NCI-H2196 treated with DMSO at 0.1 percent for 48 hours (cell line): ENCODE measurements at regions not wholly inside any gene's neighbourhood (a gene's known extent, or its start where the extent isn't known, plus 50 kb on each side); places are given as distances from the start of the nearest gene placed in this dataset.

Experiments
- DNase-seq: peaks from one replicate; lab custom pipeline; 2025; ENCODE audit not compliant: unreplicated experiment; lab: John Stamatoyannopoulos, UW

DNA sequence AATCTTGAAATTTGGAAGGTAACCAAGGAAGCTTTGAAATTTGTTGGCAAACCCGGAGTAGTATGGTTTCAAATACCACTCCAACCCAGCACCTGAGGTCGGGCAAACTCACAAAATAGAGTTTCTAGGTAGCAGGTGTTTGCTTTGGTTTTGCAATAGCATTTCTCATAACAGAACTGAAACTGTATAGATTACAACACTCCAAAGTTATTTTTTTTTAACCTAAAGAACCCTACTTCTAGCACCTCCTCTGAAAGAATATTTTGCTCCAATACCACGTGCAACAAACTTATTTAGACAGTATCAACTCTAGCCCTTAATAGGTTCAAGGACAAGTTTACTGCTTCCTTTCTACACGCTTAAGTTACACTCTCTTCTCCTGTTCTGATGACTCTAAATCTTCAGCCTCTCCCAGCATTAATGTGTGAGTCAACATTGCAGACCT is 178.5 kb upstream of the FMN2 start:
- DNase-seq: no peak

DNA sequence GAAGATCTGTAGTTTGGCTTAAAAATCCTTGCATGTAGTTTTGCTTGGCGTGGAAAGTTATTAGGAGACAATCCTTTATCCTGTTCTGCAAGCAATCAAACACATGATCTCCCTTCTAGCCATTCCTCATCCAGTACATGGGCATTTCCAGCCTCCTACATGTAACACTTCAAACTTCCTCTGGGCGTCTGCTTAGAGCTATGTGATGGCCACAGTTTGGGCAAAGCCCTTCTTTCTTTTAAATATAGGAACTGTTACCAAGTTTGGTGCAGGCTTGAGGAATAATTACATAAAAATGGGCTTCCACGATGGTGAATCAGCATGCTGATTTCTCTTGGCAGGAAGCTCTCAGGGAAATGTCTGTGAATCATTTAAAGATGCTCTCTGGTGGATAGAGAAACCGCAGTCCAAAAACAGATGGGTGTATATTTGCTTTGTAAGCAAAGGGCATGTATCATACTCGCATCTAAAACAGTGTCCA is 176.9 kb upstream of the FMN2 start:
- DNase-seq: no peak

- DNase-seq: no peak
Observed at GRCh38 chr1:239918634-239919033, 173.0 kb upstream of the FMN2 start.

- DNase-seq: no peak
Observed at GRCh38 chr1:239920214-239920613, 171.5 kb upstream of the FMN2 start.

DNA sequence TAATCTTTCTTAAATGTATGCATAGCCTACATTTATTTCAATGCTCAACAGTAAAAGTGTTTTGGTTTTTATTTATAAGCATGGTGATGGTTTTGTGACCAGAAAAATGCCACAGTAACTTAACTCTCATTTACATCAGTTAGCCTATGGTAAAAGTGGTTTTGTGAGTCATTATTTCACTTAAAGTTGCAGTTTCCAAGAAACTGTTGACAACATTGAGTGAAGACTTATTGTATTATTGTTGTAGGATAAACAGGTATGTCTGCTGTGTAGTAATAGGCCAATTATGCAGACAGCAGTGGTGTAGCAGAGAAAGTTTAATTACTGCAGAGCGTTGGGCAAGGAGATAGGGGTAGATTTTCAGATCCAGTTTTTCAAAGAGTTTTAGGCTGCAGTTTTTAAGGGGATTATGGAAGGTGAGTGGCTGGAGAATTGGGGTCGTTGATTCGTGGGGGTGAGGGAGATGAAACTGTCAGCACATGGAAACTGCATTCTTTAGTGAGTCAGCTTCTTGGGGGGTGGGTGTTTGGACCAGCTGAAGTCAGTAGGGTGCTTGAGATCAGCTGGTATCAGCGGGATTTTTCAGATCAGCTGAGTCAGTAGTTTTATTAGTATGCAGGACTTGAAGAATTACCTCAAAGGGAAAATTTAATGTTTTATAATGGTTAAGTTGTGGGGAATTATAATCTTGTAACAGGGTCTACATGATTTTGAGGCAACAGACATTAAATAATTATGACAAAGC is 168.7 kb upstream of the FMN2 start:
- DNase-seq: no peak

- DNase-seq: no peak
Observed at GRCh38 chr1:239924741-239925350, 166.8 kb upstream of the FMN2 start.

DNA sequence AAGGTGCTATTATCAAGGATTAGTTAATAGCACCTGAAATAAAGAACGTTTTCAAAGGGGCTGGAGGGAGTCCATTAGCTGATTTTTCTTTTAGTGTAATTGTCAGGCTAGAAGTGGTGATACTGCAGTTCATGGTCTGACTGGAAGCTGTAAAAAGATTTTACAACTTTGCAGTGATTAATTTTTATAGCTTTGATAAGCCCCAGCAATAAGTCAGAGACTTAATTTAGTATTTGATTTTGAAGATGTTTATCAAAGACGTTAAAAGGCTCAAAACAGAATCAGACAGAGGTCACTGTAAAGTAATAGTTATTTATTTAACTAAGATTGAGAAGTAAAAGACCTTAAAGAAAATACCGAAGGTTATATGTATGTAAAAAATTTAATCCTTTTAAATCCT is 165.5 kb upstream of the FMN2 start:
- no peak for DNase-seq

DNA sequence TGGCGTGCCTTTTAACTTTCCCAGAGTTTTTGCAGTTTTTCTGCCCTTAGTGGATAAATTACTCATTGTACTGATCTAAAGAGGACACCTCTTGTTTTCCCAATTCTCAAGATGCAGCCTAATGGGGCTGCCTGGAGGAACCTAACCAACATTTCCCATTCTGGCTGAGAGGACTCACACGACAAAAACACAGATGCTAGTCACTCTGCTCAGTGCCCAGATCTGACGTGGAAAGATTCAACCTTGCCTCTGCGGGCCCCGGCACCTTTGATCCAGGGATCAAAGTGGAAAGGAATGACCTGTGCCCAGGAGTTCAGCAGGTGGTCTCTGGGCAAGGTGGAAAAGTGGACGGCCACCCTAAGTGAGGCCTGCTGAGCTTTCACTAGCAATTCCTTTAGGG is 162.4 kb upstream of the FMN2 start:
- DNase-seq: no peak

DNA sequence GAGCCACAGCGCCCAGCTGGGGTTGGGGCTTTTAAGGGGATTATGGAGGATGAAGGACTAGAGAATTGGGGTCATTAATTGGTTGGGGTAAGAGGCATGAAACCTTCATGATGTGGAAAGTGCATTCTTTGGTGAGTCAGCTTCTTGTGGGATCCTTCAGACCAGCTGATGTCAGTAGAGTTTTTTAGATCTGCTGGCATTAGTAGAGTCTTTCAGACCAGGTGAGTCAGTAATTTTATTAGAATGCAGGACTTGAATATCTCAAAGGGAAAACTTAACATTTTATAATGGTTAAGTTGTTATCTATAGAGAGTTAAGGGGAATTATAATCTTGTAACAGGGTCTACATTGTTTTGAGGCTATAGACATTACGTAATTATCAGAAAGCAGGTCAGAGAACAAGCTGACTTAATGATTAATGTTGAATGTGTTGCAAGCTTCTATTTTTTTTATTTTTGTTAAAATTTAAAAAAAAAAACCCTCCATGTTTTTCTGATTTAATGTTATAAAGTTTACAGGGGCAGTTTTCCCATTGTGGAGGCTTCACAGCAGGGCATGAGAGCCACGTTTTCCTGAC is 160.9 kb upstream of the FMN2 start:
- no peak for DNase-seq

DNA sequence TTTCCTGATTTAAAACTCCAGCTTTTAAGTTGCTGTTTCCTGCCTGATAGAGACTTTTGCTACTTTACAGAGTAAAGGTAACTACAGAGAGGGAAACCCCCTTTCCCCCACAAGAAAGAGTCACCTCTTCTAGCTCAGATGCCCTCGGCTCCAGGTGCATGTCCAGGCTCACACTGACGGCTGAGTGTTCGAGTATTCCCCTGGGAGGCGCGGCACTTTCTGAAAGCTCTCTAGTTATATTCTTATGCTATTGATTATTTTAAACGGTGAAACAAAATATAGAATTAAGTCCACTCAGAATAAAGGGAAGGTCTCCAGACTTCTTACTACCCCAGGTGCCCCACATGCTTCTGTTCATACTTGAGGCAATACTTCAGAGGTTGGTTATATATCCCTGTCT is 160.3 kb upstream of the FMN2 start:
- no peak for DNase-seq

GRCh38 chr1:239939602-239940001 is 152.1 kb upstream of the FMN2 start:
- no peak for DNase-seq

DNA sequence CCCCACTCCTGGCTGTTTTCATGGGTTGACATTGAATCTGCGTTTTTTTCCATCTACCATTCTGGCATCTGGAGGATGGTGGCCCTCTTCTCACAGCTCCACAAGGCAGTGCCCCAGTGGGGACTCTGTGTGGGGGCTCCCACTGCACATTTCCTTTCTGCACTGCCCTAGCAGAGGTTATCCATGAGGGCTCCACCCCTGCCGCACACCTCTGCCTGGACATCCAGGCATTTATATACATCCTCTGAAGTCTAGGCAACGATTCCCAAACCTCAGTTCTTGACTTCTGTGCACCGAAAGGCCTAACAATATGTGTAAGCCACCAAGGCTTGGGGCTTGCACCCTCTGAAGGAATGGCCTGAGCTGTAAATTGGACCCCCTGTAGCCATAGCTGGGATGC is 147.9 kb upstream of the FMN2 start:
- no peak for DNase-seq

GRCh38 chr1:239944666-239945065 is 147.0 kb upstream of the FMN2 start:
- DNase-seq: no peak

- DNase-seq: no peak
Observed at GRCh38 chr1:239947801-239948200, 143.9 kb upstream of the FMN2 start.

DNA sequence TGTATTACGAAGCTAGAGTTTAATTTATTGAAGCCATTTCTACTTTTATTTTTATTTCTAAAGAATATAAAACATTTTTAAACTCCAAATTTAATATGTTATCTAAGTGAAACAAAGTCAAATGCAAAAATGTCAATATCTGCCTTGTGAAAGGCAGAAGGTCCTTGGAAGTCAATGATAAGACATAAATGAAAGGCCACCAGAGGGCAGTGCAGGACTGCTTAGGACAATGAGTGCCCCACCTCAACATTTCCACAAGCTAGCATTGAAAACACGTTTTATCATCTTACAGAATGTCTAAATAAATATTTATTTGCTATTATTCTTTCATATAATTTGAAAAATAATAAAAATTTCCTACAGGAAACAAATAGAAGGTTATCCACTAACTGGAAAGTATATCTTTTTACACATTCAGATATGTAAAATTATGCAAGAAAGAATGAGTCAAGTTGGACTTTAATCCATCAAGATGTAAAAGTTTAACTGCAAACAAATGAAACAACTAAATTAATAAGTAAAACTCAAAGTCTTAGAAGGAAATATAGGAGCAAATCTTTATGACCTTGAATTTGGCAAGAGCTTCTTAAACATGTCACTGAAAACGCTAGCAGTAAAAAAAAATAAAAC is 140.1 kb upstream of the FMN2 start:
- no peak for DNase-seq

GRCh38 chr1:239952348-239953308 is 139.1 kb upstream of the FMN2 start:
- no peak for DNase-seq

- DNase-seq: no peak
Observed at GRCh38 chr1:239954836-239955235, 136.8 kb upstream of the FMN2 start.

DNA sequence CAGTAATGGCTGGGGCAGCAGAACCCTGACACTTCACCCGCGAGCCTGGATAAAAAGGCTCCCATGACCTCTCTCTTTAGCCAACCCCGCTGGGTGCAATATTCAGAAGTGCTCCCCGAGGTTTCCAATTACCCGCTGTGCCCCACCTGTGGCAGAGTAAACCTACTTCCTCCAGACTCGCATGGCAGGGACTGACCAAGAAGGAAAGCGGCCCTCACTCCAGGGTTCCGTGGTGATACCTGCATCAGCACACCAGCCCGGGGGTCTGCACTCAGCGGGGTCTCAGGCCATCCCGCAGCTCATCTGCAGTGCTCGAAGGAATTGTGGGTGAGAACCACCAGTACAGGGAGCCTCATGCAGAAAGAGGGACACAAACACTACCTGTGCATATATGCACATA is 136.3 kb upstream of the FMN2 start:
- no peak for DNase-seq

DNA sequence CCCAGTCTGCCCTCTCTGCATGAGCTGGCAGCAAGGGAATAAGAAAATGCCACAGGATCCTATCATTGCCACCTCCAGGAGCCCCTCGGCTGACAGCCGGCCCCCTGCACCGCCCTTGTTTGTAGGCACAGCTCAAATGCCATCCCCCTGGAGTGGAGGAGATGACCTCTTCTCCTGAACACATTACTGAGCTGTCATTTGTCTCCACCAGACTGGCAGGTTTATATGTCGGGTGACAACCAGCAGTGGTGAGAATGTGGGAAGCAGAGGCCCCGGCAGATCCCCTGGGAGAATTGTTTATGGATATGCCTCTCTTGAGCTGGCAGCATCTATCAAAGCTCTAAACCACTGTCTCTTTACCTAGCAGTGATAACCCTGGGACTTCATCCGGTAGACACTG is 135.4 kb upstream of the FMN2 start:
- no peak for DNase-seq

DNA sequence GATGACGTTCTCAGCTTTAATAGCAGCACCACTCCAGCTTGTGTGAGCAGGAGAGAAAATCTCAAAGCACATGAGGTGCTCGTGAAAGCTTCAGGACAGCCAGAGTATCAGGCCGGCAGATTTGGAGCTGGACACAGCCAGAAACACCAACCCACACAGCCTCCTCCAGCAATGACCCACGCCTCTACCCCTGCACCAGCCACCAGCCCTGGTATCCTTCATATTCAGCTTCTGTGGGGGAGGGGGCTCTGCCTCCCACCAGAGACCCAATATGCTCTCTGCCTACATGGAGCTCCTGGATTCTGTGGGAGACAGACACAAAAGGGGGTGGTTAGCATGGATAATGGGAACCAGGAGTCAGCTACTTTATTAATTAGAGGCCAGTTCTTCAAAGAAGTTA is 133.6 kb upstream of the FMN2 start:
- DNase-seq: no peak

- no peak for DNase-seq
Observed at GRCh38 chr1:239960366-239960765, 131.3 kb upstream of the FMN2 start.
